SK-N-SH treated with all-trans-retinoic acid at 6 μM for 48 hours (cell line): ENCODE measurements at regions not wholly inside any gene's neighbourhood (a gene's known extent, or its start where the extent isn't known, plus 50 kb on each side); places are given as distances from the start of the nearest gene placed in this dataset.
"Not testable (repeated sequence)": the region's sequence is repeated elsewhere in the genome, so short reads cannot be mapped to it uniquely, and the experiment has no call there.

Source experiments
- ATAC-seq: fragments of 200-7000 bp; cut with Tn5 transposase; 3 replicates; pipeline ENCODE4 v1.9.1; 2020; ENCODE audit warnings: mild to moderate bottlenecking, moderate library complexity
- BACH2 ChIP-seq: fragments of 250-450 bp; sonication (Bioruptor Pico); IDR thresholded peaks from 2 replicates; pipeline ENCODE4 v1.9.0; 2021; ENCODE audit warnings: mild to moderate bottlenecking, borderline replicate concordance
- CSDC2 ChIP-seq: fragments of 250-450 bp; sonication (Bioruptor Pico); IDR thresholded peaks from 2 replicates; pipeline ENCODE4 v1.5.0; 2020; ENCODE audit warnings: mild to moderate bottlenecking, moderate library complexity
- ESRRG ChIP-seq: fragments of 250-450 bp; sonication (Bioruptor Pico); IDR thresholded peaks from 2 replicates; pipeline ENCODE4 v1.6.1; 2021; ENCODE audit warnings: mild to moderate bottlenecking
- GLIS3 ChIP-seq: fragments of 250-450 bp; sonication (Bioruptor Pico); IDR thresholded peaks from 2 replicates; pipeline ENCODE4 v1.5.0; 2020; ENCODE audit warnings: mild to moderate bottlenecking, moderate library complexity
- ISL1 ChIP-seq: fragments of 250-450 bp; sonication (Bioruptor Pico); IDR thresholded peaks from 2 replicates; pipeline ENCODE4 v2.1.2; 2022; ENCODE audit warnings: mild to moderate bottlenecking, moderate library complexity
- OSR1 ChIP-seq: fragments of 250-450 bp; sonication (Bioruptor Pico); IDR thresholded peaks from 2 replicates; pipeline ENCODE4 v1.8.0; 2022; ENCODE audit warnings: moderate library complexity, mild to moderate bottlenecking, inconsistent platforms
- PATZ1 ChIP-seq: fragments of 250-450 bp; sonication (Bioruptor Pico); IDR thresholded peaks from 2 replicates; pipeline ENCODE4 v1.8.0; 2020; ENCODE audit warnings: mild to moderate bottlenecking, moderate library complexity, borderline replicate concordance
- POU6F1 ChIP-seq: fragments of 250-450 bp; sonication (Bioruptor Pico); IDR thresholded peaks from 2 replicates; pipeline ENCODE4 v1.8.0; 2021; ENCODE audit warnings: low read depth, mild to moderate bottlenecking, moderate library complexity, borderline replicate concordance
- PPARA ChIP-seq: fragments of 250-450 bp; sonication (Bioruptor Pico); IDR thresholded peaks from 2 replicates; pipeline ENCODE4 v1.5.0; 2020; ENCODE audit warnings: mild to moderate bottlenecking, borderline replicate concordance
- RARB ChIP-seq: fragments of 250-450 bp; sonication (Bioruptor Pico); IDR thresholded peaks from 2 replicates; pipeline ENCODE4 v1.8.0; 2021; ENCODE audit warnings: mild to moderate bottlenecking, moderate library complexity
- SNAI2 ChIP-seq: fragments of 250-450 bp; sonication (Bioruptor Pico); IDR thresholded peaks from 2 replicates; pipeline ENCODE4 v1.5.0; 2020; ENCODE audit warnings: mild to moderate bottlenecking, moderate library complexity
- TCF4 ChIP-seq: fragments of 250-450 bp; sonication (Bioruptor Pico); IDR thresholded peaks from 2 replicates; pipeline ENCODE4 v1.8.0; 2021; ENCODE audit warnings: mild to moderate bottlenecking, moderate library complexity, borderline replicate concordance
- TOX ChIP-seq: fragments of 250-450 bp; sonication (Bioruptor Pico); IDR thresholded peaks from 2 replicates; pipeline ENCODE4 v1.8.0; 2021; ENCODE audit warnings: mild to moderate bottlenecking, moderate library complexity, borderline replicate concordance
- ZFP30 ChIP-seq: fragments of 450-650 bp; formaldehyde crosslinking; IDR thresholded peaks from 2 replicates; pipeline ENCODE4 v1.5.0; 2022; ENCODE audit warnings: mild to moderate bottlenecking, moderate library complexity
- ZNF565 ChIP-seq: fragments of 450-650 bp; formaldehyde crosslinking; conservative IDR thresholded peaks from 2 replicates; pipeline ENCODE4 v1.5.0; 2020; ENCODE audit warnings: low read depth, mild to moderate bottlenecking, moderate library complexity
- ZNF8 ChIP-seq: fragments of 450-650 bp; formaldehyde crosslinking; IDR thresholded peaks from 2 replicates; pipeline ENCODE4 v1.5.0; 2020; ENCODE audit warnings: mild to moderate bottlenecking, moderate library complexity
- TF ChIP-seq, protein P1 (sequence below): fragments of 250-450 bp; sonication (Bioruptor Pico); IDR thresholded peaks from 2 replicates; pipeline ENCODE4 v1.5.1; 2020; ENCODE audit warnings: low read depth, mild to moderate bottlenecking, moderate library complexity
- TF ChIP-seq, protein P2 (sequence below): fragments of 250-450 bp; sonication (Bioruptor Pico); IDR thresholded peaks from 2 replicates; pipeline ENCODE4 v1.5.0; 2020; ENCODE audit warnings: mild to moderate bottlenecking, moderate library complexity
- TF ChIP-seq, protein P3 (sequence below): fragments of 250-450 bp; sonication (Bioruptor Pico); IDR thresholded peaks from 2 replicates; pipeline ENCODE4 v1.5.1; 2021; ENCODE audit warnings: mild to moderate bottlenecking, moderate library complexity

DNA sequence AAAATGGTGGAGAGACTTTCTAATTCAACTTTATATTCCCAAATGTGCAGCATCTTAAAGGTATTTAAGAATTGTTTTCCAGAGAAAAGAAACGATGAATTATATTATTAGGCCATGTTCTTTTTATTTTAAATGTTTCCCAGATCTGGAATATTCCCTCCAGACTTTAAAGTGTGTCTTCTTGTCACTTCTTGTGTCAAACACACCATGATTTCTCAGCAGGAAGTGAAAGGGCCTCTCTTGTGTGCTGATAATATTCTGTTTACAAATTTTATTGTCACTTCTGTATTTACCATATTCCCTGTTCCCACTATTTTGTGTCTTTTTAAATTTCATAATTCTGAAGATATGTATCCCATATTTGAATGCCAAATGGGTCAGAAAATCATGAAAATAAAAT lies 455.0 kb upstream of the FLRT2 start (continued):
- no peak for TF ChIP-seq POU6F1 (CRISPR knock-in tag)

DNA sequence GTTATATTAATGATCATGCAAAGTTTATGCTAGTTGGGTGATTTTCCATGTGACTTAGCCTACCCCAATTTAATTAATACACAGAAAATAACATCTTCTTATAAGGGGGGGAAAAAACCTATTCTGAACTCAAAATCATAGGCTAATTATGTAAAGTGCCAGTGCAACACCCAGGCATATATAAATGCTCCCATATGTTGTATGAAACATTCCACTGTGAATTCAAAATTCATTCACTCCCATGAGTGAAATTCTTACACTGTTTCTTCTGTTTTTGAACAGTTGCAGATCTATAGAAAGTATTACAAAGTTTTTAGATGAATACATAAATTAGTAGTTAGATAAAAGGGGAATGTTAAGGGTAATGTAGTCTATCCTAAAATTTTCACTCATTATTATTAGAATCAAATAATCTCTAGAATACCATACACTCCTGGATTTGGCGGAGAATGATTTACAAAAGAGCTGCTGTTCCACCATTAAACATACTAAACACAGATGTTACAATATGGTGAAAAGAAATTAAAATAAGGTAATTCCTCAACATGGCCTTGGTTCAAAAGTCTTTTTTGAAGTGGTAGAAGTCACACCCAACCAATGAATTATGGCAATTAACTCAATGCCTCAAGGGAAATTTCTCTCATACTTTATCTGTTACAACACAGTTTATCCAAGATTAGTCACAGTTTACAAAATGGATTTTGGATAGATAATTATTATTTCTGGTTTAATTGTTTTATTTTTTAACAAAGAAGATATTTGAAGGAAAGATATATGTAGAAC lies 454.1 kb upstream of the FLRT2 start:
- TF ChIP-seq ZNF565 (CRISPR knock-in tag) (no peak), OSR1 (CRISPR knock-in tag) (no peak), BACH2 (no peak), PATZ1 (CRISPR knock-in tag) (no peak), CSDC2 (CRISPR knock-in tag) (no peak), ZFP30 (CRISPR knock-in tag) (no peak), ESRRG (CRISPR knock-in tag) (no peak), ZNF8 (CRISPR knock-in tag) (no peak), GLIS3 (CRISPR knock-in tag) (no peak), TCF4 (CRISPR knock-in tag) (no peak), PPARA (CRISPR knock-in tag) (no peak), RARB (CRISPR knock-in tag) (no peak), TOX (no peak), SNAI2 (CRISPR knock-in tag) (no peak)
- TF ChIP-seq, protein P1, sequence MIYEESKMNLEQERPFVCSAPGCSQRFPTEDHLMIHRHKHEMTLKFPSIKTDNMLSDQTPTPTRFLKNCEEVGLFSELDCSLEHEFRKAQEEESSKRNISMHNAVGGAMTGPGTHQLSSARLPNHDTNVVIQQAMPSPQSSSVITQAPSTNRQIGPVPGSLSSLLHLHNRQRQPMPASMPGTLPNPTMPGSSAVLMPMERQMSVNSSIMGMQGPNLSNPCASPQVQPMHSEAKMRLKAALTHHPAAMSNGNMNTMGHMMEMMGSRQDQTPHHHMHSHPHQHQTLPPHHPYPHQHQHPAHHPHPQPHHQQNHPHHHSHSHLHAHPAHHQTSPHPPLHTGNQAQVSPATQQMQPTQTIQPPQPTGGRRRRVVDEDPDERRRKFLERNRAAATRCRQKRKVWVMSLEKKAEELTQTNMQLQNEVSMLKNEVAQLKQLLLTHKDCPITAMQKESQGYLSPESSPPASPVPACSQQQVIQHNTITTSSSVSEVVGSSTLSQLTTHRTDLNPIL (CRISPR knock-in tag): no peak
- TF ChIP-seq, protein P2, sequence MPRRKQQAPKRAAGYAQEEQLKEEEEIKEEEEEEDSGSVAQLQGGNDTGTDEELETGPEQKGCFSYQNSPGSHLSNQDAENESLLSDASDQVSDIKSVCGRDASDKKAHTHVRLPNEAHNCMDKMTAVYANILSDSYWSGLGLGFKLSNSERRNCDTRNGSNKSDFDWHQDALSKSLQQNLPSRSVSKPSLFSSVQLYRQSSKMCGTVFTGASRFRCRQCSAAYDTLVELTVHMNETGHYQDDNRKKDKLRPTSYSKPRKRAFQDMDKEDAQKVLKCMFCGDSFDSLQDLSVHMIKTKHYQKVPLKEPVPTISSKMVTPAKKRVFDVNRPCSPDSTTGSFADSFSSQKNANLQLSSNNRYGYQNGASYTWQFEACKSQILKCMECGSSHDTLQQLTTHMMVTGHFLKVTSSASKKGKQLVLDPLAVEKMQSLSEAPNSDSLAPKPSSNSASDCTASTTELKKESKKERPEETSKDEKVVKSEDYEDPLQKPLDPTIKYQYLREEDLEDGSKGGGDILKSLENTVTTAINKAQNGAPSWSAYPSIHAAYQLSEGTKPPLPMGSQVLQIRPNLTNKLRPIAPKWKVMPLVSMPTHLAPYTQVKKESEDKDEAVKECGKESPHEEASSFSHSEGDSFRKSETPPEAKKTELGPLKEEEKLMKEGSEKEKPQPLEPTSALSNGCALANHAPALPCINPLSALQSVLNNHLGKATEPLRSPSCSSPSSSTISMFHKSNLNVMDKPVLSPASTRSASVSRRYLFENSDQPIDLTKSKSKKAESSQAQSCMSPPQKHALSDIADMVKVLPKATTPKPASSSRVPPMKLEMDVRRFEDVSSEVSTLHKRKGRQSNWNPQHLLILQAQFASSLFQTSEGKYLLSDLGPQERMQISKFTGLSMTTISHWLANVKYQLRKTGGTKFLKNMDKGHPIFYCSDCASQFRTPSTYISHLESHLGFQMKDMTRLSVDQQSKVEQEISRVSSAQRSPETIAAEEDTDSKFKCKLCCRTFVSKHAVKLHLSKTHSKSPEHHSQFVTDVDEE: no peak
- ATAC-seq: no peak

GRCh38 chr14:85077716-85078115 lies 452.2 kb upstream of the FLRT2 start:
- ATAC-seq: not testable (repeated sequence)

DNA sequence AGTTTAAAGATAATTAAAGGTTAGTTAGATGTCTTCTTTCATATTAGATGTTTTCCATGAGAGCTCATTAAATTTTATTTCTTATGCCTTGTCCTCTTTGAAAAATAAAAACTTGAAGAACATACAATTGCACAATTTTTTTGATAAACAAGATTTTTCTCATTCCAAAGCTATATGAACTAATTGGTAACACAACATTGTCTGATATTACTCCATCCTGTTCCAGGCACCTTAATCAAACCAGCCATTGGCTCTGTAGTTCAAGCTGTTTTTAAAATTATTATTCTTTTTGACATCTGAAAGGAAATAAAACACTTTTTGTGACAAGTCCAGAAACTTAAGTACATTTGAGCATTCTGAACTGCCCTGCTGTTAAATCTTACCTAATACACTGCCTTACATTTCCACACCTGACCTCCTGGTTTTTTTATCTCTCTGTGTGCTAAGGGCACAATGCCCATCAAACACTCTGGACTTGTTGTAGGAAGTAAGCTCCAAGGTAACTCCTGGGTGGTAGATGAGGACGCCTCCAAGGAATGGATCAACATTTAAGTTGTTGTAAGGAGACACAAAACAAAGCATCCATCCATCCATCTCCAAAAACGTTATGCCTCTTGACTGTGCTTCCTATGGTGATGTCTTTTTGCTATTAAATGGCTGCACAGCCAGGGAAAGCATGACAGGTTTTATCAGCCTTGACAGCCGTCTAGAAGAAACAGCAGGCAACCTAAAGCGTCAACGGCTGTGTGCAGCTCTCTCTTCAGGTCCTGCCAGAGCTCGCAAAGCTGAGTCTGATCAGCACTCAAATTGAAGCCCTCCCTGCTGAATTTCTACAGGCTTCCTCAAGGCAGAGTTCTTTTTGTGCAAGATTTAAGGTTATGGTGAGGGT lies 449.9 kb upstream of the FLRT2 start:
- ATAC-seq: no peak
- TF ChIP-seq RARB (CRISPR knock-in tag): no peak
- TF ChIP-seq ISL1 (CRISPR knock-in tag): no peak
- TF ChIP-seq PPARA (CRISPR knock-in tag): no peak
- TF ChIP-seq, protein P3, sequence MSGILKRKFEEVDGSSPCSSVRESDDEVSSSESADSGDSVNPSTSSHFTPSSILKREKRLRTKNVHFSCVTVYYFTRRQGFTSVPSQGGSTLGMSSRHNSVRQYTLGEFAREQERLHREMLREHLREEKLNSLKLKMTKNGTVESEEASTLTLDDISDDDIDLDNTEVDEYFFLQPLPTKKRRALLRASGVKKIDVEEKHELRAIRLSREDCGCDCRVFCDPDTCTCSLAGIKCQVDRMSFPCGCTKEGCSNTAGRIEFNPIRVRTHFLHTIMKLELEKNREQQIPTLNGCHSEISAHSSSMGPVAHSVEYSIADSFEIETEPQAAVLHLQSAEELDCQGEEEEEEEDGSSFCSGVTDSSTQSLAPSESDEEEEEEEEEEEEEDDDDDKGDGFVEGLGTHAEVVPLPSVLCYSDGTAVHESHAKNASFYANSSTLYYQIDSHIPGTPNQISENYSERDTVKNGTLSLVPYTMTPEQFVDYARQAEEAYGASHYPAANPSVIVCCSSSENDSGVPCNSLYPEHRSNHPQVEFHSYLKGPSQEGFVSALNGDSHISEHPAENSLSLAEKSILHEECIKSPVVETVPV (CRISPR knock-in tag): no peak
- TF ChIP-seq GLIS3 (CRISPR knock-in tag): no peak
- TF ChIP-seq, protein P2: no peak
- TF ChIP-seq, protein P1 (CRISPR knock-in tag): no peak
- TF ChIP-seq, all 23 proteins: peak for 0
